ENCODE measurements at regions not wholly inside any gene's neighbourhood (a gene's known extent, or its start where the extent isn't known, plus 50 kb on each side); places are given as distances from the start of the nearest gene placed in this dataset.
"Not testable (repeated sequence)": the region's sequence is repeated elsewhere in the genome, so short reads cannot be mapped to it uniquely, and the experiment has no call there.

GRCh38 chr2:241984271-241984655 lies 114.7 kb downstream of the RTP5 start:
- H3K4me3 ChIP-seq, result no peak overlapping the region
- no peak overlapping the region for H3K27ac ChIP-seq
- peak; percentile 50 for DNase-seq (ENCODE audit: low spot score)
- no peak for TF ChIP-seq CTCF (IDR thresholded peaks at IDR 0.05)

GRCh38 chr2:241984658-241985057 lies 115.1 kb downstream of the RTP5 start:
- no peak for TF ChIP-seq CTCF (IDR thresholded peaks at IDR 0.05)
- Histone ChIP-seq H3K27ac (no peak overlapping the region), H3K4me3 (no peak overlapping the region)
- DNase-seq (ENCODE audit: low spot score), result peak; percentile 38

GRCh38 chr2:241985161-241985985 lies 115.8 kb downstream of the RTP5 start:
- not testable (repeated sequence) for H3K4me3 ChIP-seq, H3K27ac ChIP-seq
- DNase-seq (ENCODE audit: low spot score), result peak; percentile 38

- no peak for TF ChIP-seq CTCF (IDR thresholded peaks at IDR 0.05)
- peak; percentile 46 for DNase-seq (ENCODE audit: low spot score)
- no peak overlapping the region for H3K4me3 ChIP-seq
- no peak overlapping the region for H3K27ac ChIP-seq
Measured at GRCh38 chr2:241985986-241986329, 116.4 kb downstream of the RTP5 start.

- DNase-seq (ENCODE audit: low spot score), result peak; percentile 74
- no peak overlapping the region for H3K4me3 ChIP-seq
- H3K27ac ChIP-seq, result no peak overlapping the region
- TF ChIP-seq CTCF (IDR thresholded peaks at IDR 0.05), result no peak
Measured at GRCh38 chr2:241986836-241987641, 117.5 kb downstream of the RTP5 start.

GRCh38 chr2:241987726-241988125 lies 118.2 kb downstream of the RTP5 start:
- TF ChIP-seq CTCF (IDR thresholded peaks at IDR 0.05), result no peak
- no peak overlapping the region for H3K27ac ChIP-seq
- peak; percentile 58 for DNase-seq (ENCODE audit: low spot score)
- no peak overlapping the region for H3K4me3 ChIP-seq

- TF ChIP-seq CTCF (IDR thresholded peaks at IDR 0.05), result no peak
- peak; percentile 38 for DNase-seq (ENCODE audit: low spot score)
- Histone ChIP-seq H3K4me3 (no peak overlapping the region), H3K27ac (no peak overlapping the region)
Measured at GRCh38 chr2:241988146-241988545, 118.6 kb downstream of the RTP5 start.
